Esophagus squamous epithelium (tissue), 5 donors: ENCODE measurements at regions not wholly inside any gene's neighbourhood (a gene's known extent, or its start where the extent isn't known, plus 50 kb on each side); places are given as distances from the start of the nearest gene placed in this dataset.
"Not testable (repeated sequence)": the region's sequence is repeated elsewhere in the genome, so short reads cannot be mapped to it uniquely, and the experiment has no call there.

ENCODE experiments used
- DNase-seq: peaks from one replicate; lab custom pipeline; 2025; lab: John Stamatoyannopoulos, UW
- H3K27ac ChIP-seq, 4 donors: fragments of 200-600 bp; sonication (generic); one replicate each; pipeline ENCODE4 v1.5.1; 2016 to 2019; ENCODE audit warnings: mild to moderate bottlenecking in 1 of 4
- H3K27me3 ChIP-seq, 4 donors: fragments of 200-600 bp; sonication (generic); 1 replicate in 3 of 4; 2 replicates in 1 of 4; pipeline versions ENCODE4 v1.5.1 to v1.6.0; 2017 to 2021; ENCODE audit warnings: antibody characterized with exemption in 1 of 4
- H3K36me3 ChIP-seq, 3 donors: fragments of 200-600 bp; sonication (generic); one replicate each; pipeline ENCODE4 v1.5.1; 2016 to 2019
- H3K4me1 ChIP-seq, 3 donors: fragments of 200-600 bp; sonication (generic); one replicate each; pipeline ENCODE4 v1.5.1; 2017 to 2019
- H3K4me3 ChIP-seq, 4 donors: fragments of 200-600 bp; sonication (generic); 1 replicate in 3 of 4; 2 replicates in 1 of 4; pipeline ENCODE4 v1.5.1; 2016 to 2019; ENCODE audit warnings: mild to moderate bottlenecking in 2 of 4, moderate library complexity in 1 of 4
- H3K9me3 ChIP-seq, 3 donors: fragments of 200-600 bp; sonication (generic); one replicate each; pipeline ENCODE4 v1.5.1; 2016 to 2019
- POLR2A ChIP-seq, 4 donors: fragments of 450-650 bp; IDR thresholded peaks; one replicate each; pipeline ENCODE4 v1.6.1; 2017; ENCODE audit warnings: antibody characterized with exemption in 4 of 4, mild to moderate bottlenecking in 4 of 4, moderate library complexity in 3 of 4
- WGBS, 2 donors: methylation state at CpG; one replicate each; pipeline ENCODE4 v1.1.5; 2018; 5-methylcytosine and 5-hydroxymethylcytosine counted together
- intact Hi-C: fragments of 100-400 bp; cut with DNase I; formaldehyde crosslinking; loops from one replicate; pipeline ENCODE4 v1.15.0; 2022
- TF ChIP-seq, protein P1 (sequence below), 6 experiments: fragments of 450-650 bp in 4 of 6; fragments of 200-600 bp in 2 of 6; sonication (generic) in 2 of 6; IDR thresholded peaks; one replicate each; pipeline ENCODE4 v1.5.1; 2016 to 2019; ENCODE audit warnings: antibody characterized with exemption in 6 of 6, mild to moderate bottlenecking in 4 of 6, moderate library complexity in 4 of 6
- donor health status: DM: yes; HTN: yes; CAD: no.

- no peak for DNase-seq
- Histone ChIP-seq H3K9me3 (peaks cover 0 to 30% (median 17%) of the 10 kb centered on the region in 3 donors), H3K27me3 (no peaks in the 10 kb centered on the region), H3K36me3 (no peaks in the 10 kb centered on the region), H3K4me1 (no peaks in the 10 kb centered on the region), H3K27ac (no peak overlapping the region), H3K4me3 (no peak overlapping the region)
- intact Hi-C loops: no loop called here
- TF ChIP-seq, protein P1, sequence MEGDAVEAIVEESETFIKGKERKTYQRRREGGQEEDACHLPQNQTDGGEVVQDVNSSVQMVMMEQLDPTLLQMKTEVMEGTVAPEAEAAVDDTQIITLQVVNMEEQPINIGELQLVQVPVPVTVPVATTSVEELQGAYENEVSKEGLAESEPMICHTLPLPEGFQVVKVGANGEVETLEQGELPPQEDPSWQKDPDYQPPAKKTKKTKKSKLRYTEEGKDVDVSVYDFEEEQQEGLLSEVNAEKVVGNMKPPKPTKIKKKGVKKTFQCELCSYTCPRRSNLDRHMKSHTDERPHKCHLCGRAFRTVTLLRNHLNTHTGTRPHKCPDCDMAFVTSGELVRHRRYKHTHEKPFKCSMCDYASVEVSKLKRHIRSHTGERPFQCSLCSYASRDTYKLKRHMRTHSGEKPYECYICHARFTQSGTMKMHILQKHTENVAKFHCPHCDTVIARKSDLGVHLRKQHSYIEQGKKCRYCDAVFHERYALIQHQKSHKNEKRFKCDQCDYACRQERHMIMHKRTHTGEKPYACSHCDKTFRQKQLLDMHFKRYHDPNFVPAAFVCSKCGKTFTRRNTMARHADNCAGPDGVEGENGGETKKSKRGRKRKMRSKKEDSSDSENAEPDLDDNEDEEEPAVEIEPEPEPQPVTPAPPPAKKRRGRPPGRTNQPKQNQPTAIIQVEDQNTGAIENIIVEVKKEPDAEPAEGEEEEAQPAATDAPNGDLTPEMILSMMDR (IDR thresholded peaks at IDR 0.05): no peak
- TF ChIP-seq POLR2A (IDR thresholded peaks at IDR 0.05): no peak
- 41 to 59% methylated on average over 3 of the region's 3 CpGs for WGBS, 2 donors
Observed at GRCh38 chr18:8930990-8931616, 171.4 kb upstream of the NDUFV2 start.

DNA sequence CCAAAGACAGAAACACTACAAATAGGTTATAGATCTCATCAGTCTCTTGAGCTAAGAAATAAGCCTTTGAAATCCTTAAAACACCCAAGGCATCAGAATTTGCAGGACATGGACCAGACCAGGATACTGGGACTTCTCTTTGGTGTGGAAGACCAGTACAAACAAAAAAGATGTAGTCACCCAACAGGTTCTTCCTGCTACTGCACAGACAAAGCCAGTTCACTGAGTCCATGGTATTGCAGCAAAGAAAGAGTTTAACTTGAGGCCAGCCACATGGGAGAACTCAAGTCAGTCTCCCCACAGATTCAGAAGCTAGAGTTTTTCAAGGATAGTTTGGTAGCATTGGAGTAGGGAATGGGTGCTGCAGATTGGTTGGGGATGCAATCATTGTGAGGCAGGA is 169.6 kb upstream of the NDUFV2 start:
- Histone ChIP-seq H3K9me3 (peaks cover 0 to 22% (median 9%) of the 10 kb centered on the region in 3 donors), H3K36me3 (no peaks in the 10 kb centered on the region), H3K4me1 (peaks cover 0 to 11% (median 0%) of the 10 kb centered on the region in 3 donors), H3K4me3 (no peak overlapping the region), H3K27me3 (no peaks in the 10 kb centered on the region), H3K27ac (no peak overlapping the region)
- intact Hi-C loops: no loop called here
- no peak for TF ChIP-seq POLR2A (IDR thresholded peaks at IDR 0.05)
- TF ChIP-seq, protein P1 (IDR thresholded peaks at IDR 0.05): no peak
- DNase-seq: no peak

GRCh38 chr18:8933714-8934284 is 168.7 kb upstream of the NDUFV2 start:
- TF ChIP-seq POLR2A (IDR thresholded peaks at IDR 0.05): no peak
- TF ChIP-seq, protein P1 (IDR thresholded peaks at IDR 0.05): no peak
- 22 to 33% methylated on average over 1 of the region's 1 CpG for WGBS, 2 donors
- no peaks in the 10 kb centered on the region for H3K36me3 ChIP-seq
- no peak overlapping the region for H3K4me3 ChIP-seq
- no peak overlapping the region for H3K27ac ChIP-seq
- H3K9me3 ChIP-seq: peaks cover 0 to 22% (median 9%) of the 10 kb centered on the region in 3 donors
- intact Hi-C loops: no loop called here
- H3K4me1 ChIP-seq: peaks cover 0 to 18% (median 3%) of the 10 kb centered on the region in 3 donors
- no peak for DNase-seq
- no peaks in the 10 kb centered on the region for H3K27me3 ChIP-seq

DNA sequence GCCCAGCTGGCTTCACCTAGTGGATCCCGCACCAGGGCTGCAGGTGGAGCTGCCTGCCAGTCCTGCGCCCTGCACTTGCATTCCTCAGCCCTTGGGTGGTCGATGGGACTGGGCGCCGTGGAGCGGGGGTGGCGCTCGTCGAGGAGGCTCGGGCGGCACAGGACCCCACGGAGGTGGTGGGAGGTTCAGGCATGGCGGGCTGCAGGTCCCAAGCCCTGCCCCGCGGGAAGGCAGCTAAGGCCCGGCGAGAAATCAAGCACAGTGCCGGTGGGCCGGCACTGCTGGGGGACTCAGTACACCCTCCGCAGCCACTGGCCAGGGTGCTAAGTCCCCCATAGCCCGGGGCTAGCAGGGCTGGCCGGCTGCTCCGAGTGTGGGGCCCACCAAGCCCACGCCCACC is 167.2 kb upstream of the NDUFV2 start:
- intact Hi-C loops, H3K4me3 ChIP-seq, H3K36me3 ChIP-seq, H3K27ac ChIP-seq, DNase-seq, H3K27me3 ChIP-seq: not testable (repeated sequence)
- H3K4me1 ChIP-seq: peaks cover 0 to 18% (median 3%) of the 10 kb centered on the region in 3 donors
- 100% methylated on average over 1 of the region's 24 CpGs; no CpG with 5 or more reads in 1 of the 2 donors for WGBS, 2 donors
- H3K9me3 ChIP-seq: peaks cover 0 to 11% (median 0%) of the 10 kb centered on the region in 3 donors

DNA sequence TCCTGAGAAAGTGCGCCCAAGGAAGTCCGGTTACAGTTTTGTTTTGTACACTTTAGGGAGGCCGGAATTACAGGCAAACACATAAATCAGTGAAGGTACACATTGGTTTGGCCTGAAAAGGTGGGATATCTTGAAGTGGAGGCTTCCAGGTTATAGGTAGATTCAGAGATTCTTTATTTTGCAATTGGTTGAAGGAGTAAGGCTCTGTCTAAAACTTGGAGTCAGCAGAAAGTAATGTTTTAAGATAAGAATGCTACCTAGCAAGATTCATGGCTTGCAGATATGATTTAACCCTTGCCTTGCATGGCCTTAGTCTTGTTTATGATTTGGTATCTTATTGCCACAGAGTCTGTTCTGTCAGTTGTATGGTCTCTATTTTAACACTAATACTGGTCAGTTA is 165.9 kb upstream of the NDUFV2 start:
- peaks cover 0 to 11% (median 0%) of the 10 kb centered on the region in 3 donors for H3K9me3 ChIP-seq
- H3K36me3 ChIP-seq: no peaks in the 10 kb centered on the region
- no peak for TF ChIP-seq POLR2A (IDR thresholded peaks at IDR 0.05)
- TF ChIP-seq, protein P1 (IDR thresholded peaks at IDR 0.05): no peak
- WGBS, 2 donors: 96% methylated on average over 3 of the region's 3 CpGs
- no peak overlapping the region for H3K27ac ChIP-seq
- H3K4me3 ChIP-seq: no peak overlapping the region
- intact Hi-C loops: no loop called here
- DNase-seq: no peak
- H3K4me1 ChIP-seq: peaks cover 0 to 18% (median 3%) of the 10 kb centered on the region in 3 donors
- H3K27me3 ChIP-seq: no peaks in the 10 kb centered on the region
